ENCODE measurements at regions not wholly inside any gene's neighbourhood (a gene's known extent, or its start where the extent isn't known, plus 50 kb on each side); places are given as distances from the start of the nearest gene placed in this dataset.

- H3K4me3 ChIP-seq (ENCODE audit: low read depth, low read length) = no peak overlapping the region
- no peak for DNase-seq (ENCODE audit: low read depth)
- no peak for TF ChIP-seq CTCF (IDR thresholded peaks at IDR 0.05; ENCODE audit: low read depth, low read length)
- TF ChIP-seq, protein P1, sequence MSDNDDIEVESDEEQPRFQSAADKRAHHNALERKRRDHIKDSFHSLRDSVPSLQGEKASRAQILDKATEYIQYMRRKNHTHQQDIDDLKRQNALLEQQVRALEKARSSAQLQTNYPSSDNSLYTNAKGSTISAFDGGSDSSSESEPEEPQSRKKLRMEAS (IDR thresholded peaks at IDR 0.05; ENCODE audit: low read depth, low read length) = no peak
- TF ChIP-seq MYC (IDR thresholded peaks at IDR 0.05; ENCODE audit: low read depth, low read length) = no peak
- no peak for TF ChIP-seq POLR2A (IDR thresholded peaks at IDR 0.05; ENCODE audit: extremely low read depth, insufficient read length)
Observed at GRCh38 chr15:88986949-88987590, 73.9 kb upstream of the MFGE8 start.

DNA sequence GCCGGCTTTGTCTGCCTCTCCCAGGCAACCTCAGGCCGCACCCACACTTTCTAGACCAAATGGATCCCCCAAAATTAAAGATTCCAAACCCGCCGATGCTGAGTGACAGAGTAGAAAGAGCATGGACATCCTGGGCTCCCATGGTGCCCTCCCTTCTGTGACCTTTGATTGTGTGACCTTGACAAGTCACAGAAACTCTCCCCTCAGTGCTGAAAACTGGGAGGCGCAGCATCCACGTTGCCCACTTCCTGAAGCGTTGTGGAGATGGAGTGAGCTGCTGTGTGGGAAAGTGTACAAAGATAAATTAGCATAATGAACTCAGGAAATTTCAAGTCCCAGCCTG, 74.4 kb upstream of the MFGE8 start:
- no peak overlapping the region for H3K4me3 ChIP-seq (ENCODE audit: low read depth, low read length)
- no peak for DNase-seq (ENCODE audit: low read depth)
- TF ChIP-seq MYC (IDR thresholded peaks at IDR 0.05; ENCODE audit: low read depth, low read length) = no peak

DNA sequence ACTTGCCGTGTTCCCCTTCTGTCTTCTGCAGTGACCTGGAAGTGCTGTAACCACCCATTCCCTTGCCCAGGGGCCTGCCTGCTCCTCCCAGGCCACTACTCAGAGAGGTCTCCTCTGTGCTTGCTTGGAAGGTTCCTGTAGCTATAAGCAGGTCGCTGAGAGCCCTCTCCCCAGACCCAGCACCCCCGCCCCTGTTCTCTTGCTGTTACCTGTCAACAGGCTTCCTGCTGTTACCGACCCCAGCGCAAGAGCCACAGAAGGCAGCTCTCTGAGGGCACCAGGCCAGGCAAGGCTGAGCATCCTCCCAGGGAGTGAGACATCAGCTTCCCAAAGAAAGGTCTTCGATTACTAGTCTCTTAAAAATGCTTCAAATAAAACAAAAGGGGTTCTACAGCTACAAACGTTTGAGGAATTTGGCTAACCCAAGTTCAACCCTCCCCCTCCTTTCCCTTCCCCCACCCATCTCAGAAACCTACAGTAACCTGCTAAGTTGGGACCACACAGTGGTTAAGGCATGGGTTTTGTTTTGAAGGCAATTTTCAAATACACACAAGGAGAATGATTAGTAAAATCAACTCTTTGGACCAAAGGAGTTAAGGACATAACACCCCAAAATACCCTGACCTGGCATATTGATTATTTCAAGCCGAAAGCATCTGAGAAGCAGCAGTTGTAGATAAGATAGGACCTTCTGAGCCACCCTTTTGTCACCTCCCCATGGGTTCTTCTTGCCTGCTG, 74.9 kb upstream of the MFGE8 start:
- no peak overlapping the region for H3K4me3 ChIP-seq (ENCODE audit: low read depth, low read length)
- DNase-seq (ENCODE audit: low read depth) = no peak
- no peak for TF ChIP-seq POLR2A (IDR thresholded peaks at IDR 0.05; ENCODE audit: extremely low read depth, insufficient read length)
- TF ChIP-seq, protein P1 (IDR thresholded peaks at IDR 0.05; ENCODE audit: low read depth, low read length) = no peak
- TF ChIP-seq MYC (IDR thresholded peaks at IDR 0.05; ENCODE audit: low read depth, low read length) = no peak
- TF ChIP-seq CTCF (IDR thresholded peaks at IDR 0.05; ENCODE audit: low read depth, low read length) = no peak

DNA sequence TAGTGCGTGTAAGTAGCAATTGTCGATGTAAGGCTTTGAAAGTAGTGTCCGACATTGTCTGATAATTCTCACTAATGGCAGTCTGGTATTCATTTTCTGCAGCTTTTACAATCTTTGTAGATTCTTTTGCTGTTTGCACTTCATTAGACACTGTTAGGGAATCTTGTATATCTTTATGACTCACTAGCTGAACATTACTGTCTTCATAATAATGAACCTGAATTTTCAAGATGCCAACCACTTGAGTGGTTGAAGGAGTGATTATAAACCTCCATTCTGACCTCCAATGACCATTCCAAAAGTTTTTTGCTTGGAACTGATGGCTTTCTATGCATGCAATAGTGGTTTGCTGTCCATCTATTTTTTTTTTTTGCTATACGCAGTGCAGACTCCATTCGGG, 76.4 kb upstream of the MFGE8 start:
- TF ChIP-seq, protein P1 (IDR thresholded peaks at IDR 0.05; ENCODE audit: low read depth, low read length) = no peak
- no peak for TF ChIP-seq MYC (IDR thresholded peaks at IDR 0.05; ENCODE audit: low read depth, low read length)
- TF ChIP-seq POLR2A (IDR thresholded peaks at IDR 0.05; ENCODE audit: extremely low read depth, insufficient read length) = no peak
- TF ChIP-seq CTCF (IDR thresholded peaks at IDR 0.05; ENCODE audit: low read depth, low read length) = no peak
- H3K4me3 ChIP-seq (ENCODE audit: low read depth, low read length) = no peak overlapping the region
- DNase-seq (ENCODE audit: low read depth) = no peak

DNA sequence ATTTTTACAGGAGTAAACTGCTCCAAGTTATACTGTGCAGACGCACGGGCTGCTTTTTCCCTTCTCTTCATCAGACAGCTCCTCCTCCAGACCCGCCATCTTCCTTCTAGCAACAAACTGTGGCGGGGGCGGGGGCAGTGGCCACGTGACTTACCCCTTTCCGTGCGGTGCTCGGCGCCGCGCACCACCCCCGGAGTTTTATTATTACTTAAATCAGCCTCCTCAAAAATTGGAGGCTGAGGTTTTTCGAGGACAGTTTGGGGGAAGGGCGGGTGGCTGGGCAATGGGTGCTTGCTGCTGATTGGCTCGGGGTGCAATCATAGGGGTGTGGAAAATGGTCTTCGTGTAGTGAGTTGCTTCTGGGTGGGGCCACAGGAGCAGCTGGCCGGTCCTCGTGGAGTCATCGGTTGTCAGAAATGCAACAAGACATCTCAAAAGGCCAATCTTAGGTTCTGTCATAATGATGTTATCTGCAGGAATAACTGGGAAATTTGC, 77.1 kb upstream of the MFGE8 start:
- TF ChIP-seq MYC (IDR thresholded peaks at IDR 0.05; ENCODE audit: low read depth, low read length) = no peak
- H3K4me3 ChIP-seq (ENCODE audit: low read depth, low read length) = no peak overlapping the region
- no peak for DNase-seq (ENCODE audit: low read depth)

DNA sequence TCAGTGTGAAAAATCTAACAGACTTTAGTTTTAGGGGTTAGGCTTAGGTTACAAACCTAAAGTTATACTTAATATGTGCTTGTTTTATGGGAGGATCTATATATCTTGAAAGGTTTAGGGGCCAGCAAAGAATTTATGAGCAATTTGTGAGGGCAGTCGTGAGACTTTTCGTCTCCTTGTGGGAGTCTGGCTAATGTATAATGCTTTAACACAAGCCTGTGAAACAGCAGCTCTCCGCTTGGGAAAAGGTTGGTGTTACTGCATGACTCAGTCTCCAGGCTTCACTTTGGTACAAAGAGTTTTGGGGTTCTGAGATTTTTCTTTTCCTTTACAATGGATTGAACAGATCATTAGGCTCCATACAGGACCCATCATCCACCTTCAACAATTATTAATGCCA, 79.0 kb upstream of the MFGE8 start:
- TF ChIP-seq CTCF (IDR thresholded peaks at IDR 0.05; ENCODE audit: low read depth, low read length) (no peak), POLR2A (IDR thresholded peaks at IDR 0.05; ENCODE audit: extremely low read depth, insufficient read length) (no peak), MYC (IDR thresholded peaks at IDR 0.05; ENCODE audit: low read depth, low read length) (no peak)
- TF ChIP-seq, protein P1 (IDR thresholded peaks at IDR 0.05; ENCODE audit: low read depth, low read length) = no peak
- no peak for DNase-seq (ENCODE audit: low read depth)
- H3K4me3 ChIP-seq (ENCODE audit: low read depth, low read length) = no peak overlapping the region
